IPS-18c (cell line): ENCODE measurements at regions not wholly inside any gene's neighbourhood (a gene's known extent, or its start where the extent isn't known, plus 50 kb on each side); places are given as distances from the start of the nearest gene placed in this dataset.

Source experiments
- H3K4me3 ChIP-seq: 2 replicates; pipeline ENCODE4 v1.7.0; 2013; ENCODE audit warnings: low read depth, mild to moderate bottlenecking, low read length, moderate library complexity; ENCODE audit not compliant: insufficient read depth
- H3K9me3 ChIP-seq: one replicate; pipeline ENCODE4 v1.6.1; 2013; ENCODE audit warnings: mild to moderate bottlenecking, low read length, moderate library complexity; ENCODE audit not compliant: control insufficient read depth, insufficient read depth

- Histone ChIP-seq H3K9me3 (no peaks in the 10 kb centered on the region), H3K4me3 (no peak overlapping the region)
Observed at GRCh38 chr2:88310787-88311186, 140.6 kb downstream of the THNSL2 start.

DNA sequence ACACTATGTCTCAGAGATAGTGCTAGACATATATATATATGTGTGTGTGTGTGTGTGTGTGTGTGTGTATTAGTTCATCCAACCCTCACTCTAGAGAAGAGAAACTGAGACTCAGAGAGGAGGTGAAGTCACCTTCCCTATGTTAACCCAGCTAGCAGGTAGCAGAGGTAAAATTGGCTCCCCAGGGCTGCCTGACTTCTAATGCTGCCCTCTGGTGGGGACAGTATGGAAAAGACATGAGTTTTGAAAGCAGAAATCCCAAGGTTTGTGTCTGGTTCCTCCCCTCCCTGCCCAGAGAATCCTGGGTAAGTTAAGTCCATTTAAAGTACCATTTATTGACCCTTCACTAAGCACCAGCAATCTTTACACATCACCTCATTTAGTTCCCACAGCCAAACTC, 137.7 kb downstream of the THNSL2 start:
- Histone ChIP-seq H3K9me3 (no peaks in the 10 kb centered on the region), H3K4me3 (no peak overlapping the region)

GRCh38 chr2:88303865-88304264, 133.7 kb downstream of the THNSL2 start:
- no peak overlapping the region for H3K4me3 ChIP-seq
- H3K9me3 ChIP-seq: no peaks in the 10 kb centered on the region

GRCh38 chr2:88296247-88296646, 126.1 kb downstream of the THNSL2 start:
- H3K9me3 ChIP-seq: no peaks in the 10 kb centered on the region
- H3K4me3 ChIP-seq: no peak overlapping the region

- Histone ChIP-seq H3K9me3 (no peaks in the 10 kb centered on the region), H3K4me3 (no peak overlapping the region)
Observed at GRCh38 chr2:88283886-88284592, 113.9 kb downstream of the THNSL2 start.

- H3K9me3 ChIP-seq: no peaks in the 10 kb centered on the region
- no peak overlapping the region for H3K4me3 ChIP-seq
Observed at GRCh38 chr2:88281302-88282217, 111.4 kb downstream of the THNSL2 start.

- Histone ChIP-seq H3K9me3 (no peaks in the 10 kb centered on the region), H3K4me3 (no peak overlapping the region)
Observed at GRCh38 chr2:88269836-88270235, 99.7 kb downstream of the THNSL2 start.

GRCh38 chr2:88265352-88266303, 95.5 kb downstream of the THNSL2 start:
- Histone ChIP-seq H3K9me3 (no peaks in the 10 kb centered on the region), H3K4me3 (no peak overlapping the region)

- Histone ChIP-seq H3K9me3 (no peaks in the 10 kb centered on the region), H3K4me3 (no peak overlapping the region)
Observed at GRCh38 chr2:88263861-88264260, 93.7 kb downstream of the THNSL2 start.

GRCh38 chr2:88261725-88262124, 91.6 kb downstream of the THNSL2 start:
- no peak overlapping the region for H3K4me3 ChIP-seq
- H3K9me3 ChIP-seq: peaks cover 2% of the 10 kb centered on the region

DNA sequence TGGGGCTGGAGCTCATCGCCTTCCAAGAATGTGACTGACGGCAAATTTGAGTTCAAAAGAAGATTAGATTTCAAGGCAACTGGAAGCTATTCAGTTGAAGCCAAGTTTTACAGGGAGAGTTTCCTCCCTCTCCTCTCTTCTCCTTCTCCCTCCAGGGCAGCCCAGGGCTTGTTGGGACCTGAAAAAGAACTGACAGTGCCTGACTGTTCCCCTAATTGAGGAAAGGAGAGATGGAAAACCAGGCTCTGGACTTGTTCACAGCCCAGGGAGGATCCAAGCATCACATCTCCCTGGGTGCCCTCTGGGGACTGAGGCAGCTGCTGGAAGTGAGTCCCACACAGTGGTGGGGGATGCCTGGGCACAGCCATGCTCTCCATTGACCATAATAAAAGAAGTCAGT, 88.1 kb downstream of the THNSL2 start:
- H3K4me3 ChIP-seq: no peak overlapping the region
- H3K9me3 ChIP-seq: peaks cover 2% of the 10 kb centered on the region

DNA sequence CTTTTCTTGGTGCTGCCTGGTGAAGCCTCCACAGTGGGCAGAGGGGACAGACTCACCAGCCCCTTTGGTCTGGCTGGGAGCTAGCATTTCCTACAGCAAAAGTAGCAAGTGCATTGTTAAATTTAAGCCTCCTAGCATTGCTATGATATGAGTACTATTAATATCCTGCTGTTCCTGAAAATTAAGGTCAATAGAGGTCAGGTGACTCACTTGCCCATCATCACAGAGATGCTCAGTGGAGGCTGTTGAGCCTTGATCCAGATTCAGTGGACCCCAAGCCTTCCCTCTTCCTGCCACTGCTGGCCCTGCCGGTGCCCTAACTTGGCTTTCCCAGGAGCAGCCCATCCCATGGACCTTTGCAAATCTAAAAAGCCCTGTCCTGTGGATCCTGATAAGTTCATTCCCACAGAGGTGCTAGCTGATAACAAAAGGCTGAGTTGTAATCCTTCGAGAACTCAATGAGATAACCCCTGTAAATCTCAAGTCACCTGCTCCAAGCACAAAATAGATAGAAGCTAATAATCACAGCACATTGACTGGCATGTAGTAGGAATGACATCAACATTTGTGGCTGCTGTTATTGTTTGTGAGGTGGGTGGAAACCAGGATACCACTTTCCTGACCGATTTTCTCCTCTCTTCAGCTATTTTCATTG, 84.4 kb downstream of the THNSL2 start:
- peaks cover 2% of the 10 kb centered on the region for H3K9me3 ChIP-seq

GRCh38 chr2:88253997-88254396, 83.9 kb downstream of the THNSL2 start:
- H3K4me3 ChIP-seq: no peak overlapping the region
- peaks cover 2% of the 10 kb centered on the region for H3K9me3 ChIP-seq

More for the DNA sequence above, 84.4 kb downstream of the THNSL2 start:
- H3K4me3 ChIP-seq: no peak overlapping the region

GRCh38 chr2:88253375-88253774, 83.2 kb downstream of the THNSL2 start:
- H3K9me3 ChIP-seq: peaks cover 2% of the 10 kb centered on the region

DNA sequence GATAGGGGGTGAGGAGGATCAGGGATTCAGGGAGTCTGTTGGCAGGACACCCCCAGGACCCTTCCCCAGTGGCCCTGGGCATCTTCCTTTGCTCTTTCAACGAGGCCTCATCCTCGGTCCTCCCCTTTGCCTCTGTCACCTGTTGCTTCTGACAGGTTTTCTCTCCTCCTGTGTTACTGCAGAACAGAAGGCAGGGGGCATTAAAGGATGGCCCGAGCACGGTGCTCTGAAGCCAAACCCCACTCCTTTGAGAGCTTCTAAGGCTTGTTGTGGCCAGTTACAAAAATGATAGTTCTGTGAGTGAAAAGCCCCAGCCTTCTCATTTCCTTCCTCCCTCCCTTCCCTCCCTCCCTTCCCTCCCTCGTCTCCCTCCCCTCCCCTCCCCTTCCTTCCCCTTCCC, 82.5 kb downstream of the THNSL2 start:
- H3K4me3 ChIP-seq: no peak overlapping the region
- H3K9me3 ChIP-seq: no peaks in the 10 kb centered on the region

More at GRCh38 chr2:88253375-88253774, 83.2 kb downstream of the THNSL2 start:
- no peak overlapping the region for H3K4me3 ChIP-seq

- H3K9me3 ChIP-seq: no peaks in the 10 kb centered on the region
- no peak overlapping the region for H3K4me3 ChIP-seq
Observed at GRCh38 chr2:88252111-88252510, 82.0 kb downstream of the THNSL2 start.

GRCh38 chr2:88250404-88250803, 80.3 kb downstream of the THNSL2 start:
- H3K4me3 ChIP-seq: no peak overlapping the region
- no peaks in the 10 kb centered on the region for H3K9me3 ChIP-seq
